ENCODE measurements at regions not wholly inside any gene's neighbourhood (a gene's known extent, or its start where the extent isn't known, plus 50 kb on each side); places are given as distances from the start of the nearest gene placed in this dataset.

DNA sequence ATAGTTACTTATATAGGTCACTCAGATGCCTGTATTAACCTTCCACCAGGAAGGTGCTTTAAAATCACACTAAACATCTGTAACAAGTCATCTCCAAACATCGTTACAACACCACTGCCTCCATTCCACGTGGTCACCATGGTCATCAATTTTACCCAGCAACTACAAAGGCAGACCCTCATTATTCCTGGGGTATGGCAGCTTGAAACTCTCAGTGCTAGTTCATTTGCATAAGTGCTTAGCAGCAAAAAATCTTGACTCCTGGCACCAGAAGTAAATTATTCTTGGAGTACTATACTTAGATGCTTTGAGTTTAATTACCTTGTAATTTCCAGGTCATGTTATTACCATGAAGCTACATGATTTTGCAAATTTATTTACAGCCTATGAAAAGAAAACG lies 250.6 kb downstream of the KBTBD8 start:
- TF ChIP-seq SMC3 (conservative IDR thresholded peaks at IDR 0.05; ENCODE audit: poor library complexity), result no peak
- no peak for TF ChIP-seq CTCF (IDR thresholded peaks at IDR 0.05; ENCODE audit: poor library complexity, severe bottlenecking)
- TF ChIP-seq RAD21 (conservative IDR thresholded peaks at IDR 0.05), result no peak
- TF ChIP-seq REST (IDR thresholded peaks at IDR 0.05; ENCODE audit: borderline replicate concordance), result no peak
- TF ChIP-seq EZH2 (IDR thresholded peaks at IDR 0.05; ENCODE audit: borderline replicate concordance, insufficient read depth, low read length, poor library complexity, severe bottlenecking), result no peak
- TF ChIP-seq POLR2AphosphoS5 (IDR thresholded peaks at IDR 0.05), result no peak
- TF ChIP-seq TAF1 (IDR thresholded peaks at IDR 0.05; ENCODE audit: low read depth), result no peak

Data from neural cell (in vitro differentiated cells).